Fibroblast of lung (primary cell): ENCODE measurements at regions not wholly inside any gene's neighbourhood (a gene's known extent, or its start where the extent isn't known, plus 50 kb on each side); places are given as distances from the start of the nearest gene placed in this dataset.

Source experiments
- DNase-seq, 2 donors: peaks; one replicate each; pipeline versions ENCODE4 v3.0.0 to v3.0.0-alpha.2; 2010; ENCODE audit warnings: low read depth in 2 of 2
- H2AFZ ChIP-seq: 2 replicates; pipeline ENCODE4 v1.5.1; 2012; ENCODE audit warnings: low read length, control low read depth, inconsistent platforms
- H3K27ac ChIP-seq: 2 replicates; pipeline ENCODE4 v1.5.1; 2011; ENCODE audit warnings: low read length, control low read depth; ENCODE audit not compliant: insufficient read depth
- H3K27me3 ChIP-seq: 2 replicates; pipeline ENCODE4 v1.5.1; 2011; ENCODE audit warnings: mild to moderate bottlenecking, low read length; ENCODE audit not compliant: control insufficient read depth, insufficient read depth
- H3K36me3 ChIP-seq: 2 replicates; pipeline ENCODE4 v1.5.1; 2011; ENCODE audit warnings: low read length; ENCODE audit not compliant: control insufficient read depth, insufficient read depth
- H3K4me1 ChIP-seq: 2 replicates; pipeline ENCODE4 v1.5.1; 2011; ENCODE audit warnings: low read length; ENCODE audit not compliant: control insufficient read depth, insufficient read depth; ENCODE audit errors: extremely low read depth
- H3K4me2 ChIP-seq: 2 replicates; pipeline ENCODE4 v1.5.1; 2011; ENCODE audit warnings: low read length, control low read depth; ENCODE audit not compliant: insufficient read depth; ENCODE audit errors: extremely low read depth
- H3K4me3 ChIP-seq, 4 experiments: fragments of 200-600 bp in 1 of 4; sonication (generic) in 1 of 4; replicated peaks in 1 of 4; 2 replicates each; pipeline ENCODE4 v1.5.1; 2011 to 2016; ENCODE audit warnings: low read length in 4 of 4, low read depth in 3 of 4, mild to moderate bottlenecking in 3 of 4, control low read depth in 2 of 4, inconsistent platforms in 1 of 4, mixed read lengths in 1 of 4; ENCODE audit not compliant: insufficient read depth in 1 of 4; ENCODE audit errors: control extremely low read depth in 1 of 4
- H3K79me2 ChIP-seq: 2 replicates; pipeline ENCODE4 v1.5.1; 2012; ENCODE audit warnings: mild to moderate bottlenecking, low read length, inconsistent platforms; ENCODE audit not compliant: control insufficient read depth, insufficient read depth
- H3K9ac ChIP-seq: 2 replicates; pipeline ENCODE4 v1.5.1; 2011; ENCODE audit warnings: mild to moderate bottlenecking, low read length, control low read depth; ENCODE audit not compliant: insufficient read depth
- H3K9me3 ChIP-seq: 2 replicates; pipeline ENCODE4 v1.5.1; 2012; ENCODE audit warnings: low read depth, low read length; ENCODE audit not compliant: control insufficient read depth, insufficient read depth
- H4K20me1 ChIP-seq: 2 replicates; pipeline ENCODE4 v1.5.1; 2011; ENCODE audit warnings: low read length; ENCODE audit not compliant: control insufficient read depth, insufficient read depth; ENCODE audit errors: extremely low read depth
- EZH2 ChIP-seq: IDR thresholded peaks from 2 replicates; pipeline ENCODE4 v1.5.1; 2012; ENCODE audit warnings: low read length, control low read depth, mild to moderate bottlenecking; ENCODE audit errors: missing control alignments
- TF ChIP-seq, protein P1 (sequence below), 2 donors: IDR thresholded peaks in 1 of 2; conservative IDR thresholded peaks in 1 of 2; 1 replicate in 1 of 2; 2 replicates in 1 of 2; pipeline ENCODE4 v1.5.1; 2011 to 2012; ENCODE audit warnings: low read length in 2 of 2, control low read depth in 1 of 2, inconsistent platforms in 1 of 2, low read depth in 1 of 2, mild to moderate bottlenecking in 1 of 2

- Histone ChIP-seq H3K79me2 (no peaks in the 10 kb centered on the region), H3K27ac (no peak overlapping the region), H3K36me3 (no peaks in the 10 kb centered on the region), H3K27me3 (no peaks in the 10 kb centered on the region), H3K9ac (no peak overlapping the region), H4K20me1 (no peaks in the 10 kb centered on the region), H2AFZ (no peak overlapping the region), H3K9me3 (no peaks in the 10 kb centered on the region), H3K4me3 (no peak overlapping the region), H3K4me1 (no peaks in the 10 kb centered on the region), H3K4me2 (no peak overlapping the region)
- no peak for DNase-seq
- TF ChIP-seq EZH2, result no peak
- TF ChIP-seq, protein P1, sequence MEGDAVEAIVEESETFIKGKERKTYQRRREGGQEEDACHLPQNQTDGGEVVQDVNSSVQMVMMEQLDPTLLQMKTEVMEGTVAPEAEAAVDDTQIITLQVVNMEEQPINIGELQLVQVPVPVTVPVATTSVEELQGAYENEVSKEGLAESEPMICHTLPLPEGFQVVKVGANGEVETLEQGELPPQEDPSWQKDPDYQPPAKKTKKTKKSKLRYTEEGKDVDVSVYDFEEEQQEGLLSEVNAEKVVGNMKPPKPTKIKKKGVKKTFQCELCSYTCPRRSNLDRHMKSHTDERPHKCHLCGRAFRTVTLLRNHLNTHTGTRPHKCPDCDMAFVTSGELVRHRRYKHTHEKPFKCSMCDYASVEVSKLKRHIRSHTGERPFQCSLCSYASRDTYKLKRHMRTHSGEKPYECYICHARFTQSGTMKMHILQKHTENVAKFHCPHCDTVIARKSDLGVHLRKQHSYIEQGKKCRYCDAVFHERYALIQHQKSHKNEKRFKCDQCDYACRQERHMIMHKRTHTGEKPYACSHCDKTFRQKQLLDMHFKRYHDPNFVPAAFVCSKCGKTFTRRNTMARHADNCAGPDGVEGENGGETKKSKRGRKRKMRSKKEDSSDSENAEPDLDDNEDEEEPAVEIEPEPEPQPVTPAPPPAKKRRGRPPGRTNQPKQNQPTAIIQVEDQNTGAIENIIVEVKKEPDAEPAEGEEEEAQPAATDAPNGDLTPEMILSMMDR (conservative IDR thresholded peaks at IDR 0.05 in 1 of 2, IDR thresholded peaks at IDR 0.05 in 1 of 2; ENCODE audit: low read depth in 1 of 2, low read length in 2 of 2), result no peak
Observed at GRCh38 chr6:74953708-74954107, 252.1 kb downstream of the COL12A1 start.

- Histone ChIP-seq H3K4me3 (no peak overlapping the region), H3K36me3 (no peaks in the 10 kb centered on the region), H3K27ac (no peak overlapping the region)
Observed at GRCh38 chr6:74946961-74947360, 258.9 kb downstream of the COL12A1 start.

GRCh38 chr6:74942130-74942529 is 263.7 kb downstream of the COL12A1 start:
- DNase-seq, result peak in 1 of 2 donors; percentile 35
- Histone ChIP-seq H4K20me1 (no peaks in the 10 kb centered on the region), H2AFZ (no peak overlapping the region)

More at GRCh38 chr6:74946961-74947360, 258.9 kb downstream of the COL12A1 start:
- Histone ChIP-seq H3K79me2 (no peaks in the 10 kb centered on the region), H2AFZ (no peak overlapping the region), H3K4me1 (peaks cover 5% of the 10 kb centered on the region), H3K27me3 (no peaks in the 10 kb centered on the region), H3K4me2 (no peak overlapping the region), H3K9ac (no peak overlapping the region), H3K9me3 (no peaks in the 10 kb centered on the region), H4K20me1 (no peaks in the 10 kb centered on the region)
- TF ChIP-seq EZH2, result no peak
- TF ChIP-seq, protein P1 (conservative IDR thresholded peaks at IDR 0.05 in 1 of 2, IDR thresholded peaks at IDR 0.05 in 1 of 2; ENCODE audit: low read depth in 1 of 2, low read length in 2 of 2), result no peak
- peak; percentile 67 to 77 for DNase-seq

More at GRCh38 chr6:74942130-74942529, 263.7 kb downstream of the COL12A1 start:
- Histone ChIP-seq H3K4me3 (no peak overlapping the region), H3K36me3 (no peaks in the 10 kb centered on the region), H3K79me2 (no peaks in the 10 kb centered on the region), H3K27me3 (no peaks in the 10 kb centered on the region), H3K9me3 (no peaks in the 10 kb centered on the region), H3K9ac (no peak overlapping the region), H3K4me2 (no peak overlapping the region), H3K4me1 (peaks cover 3% of the 10 kb centered on the region), H3K27ac (no peak overlapping the region)
- no peak for TF ChIP-seq EZH2
- TF ChIP-seq, protein P1 (conservative IDR thresholded peaks at IDR 0.05 in 1 of 2, IDR thresholded peaks at IDR 0.05 in 1 of 2; ENCODE audit: low read depth in 1 of 2, low read length in 2 of 2), result no peak
